Astrocyte (in vitro differentiated cells and primary cell): ENCODE measurements at regions not wholly inside any gene's neighbourhood (a gene's known extent, or its start where the extent isn't known, plus 50 kb on each side); places are given as distances from the start of the nearest gene placed in this dataset.

Experiments
- DNase-seq: peaks from one replicate; pipeline ENCODE4 v3.0.0-alpha.2; 2010; ENCODE audit warnings: low read depth
- FAIRE-seq: peaks from 2 replicates; lab custom pipeline; 2011; peaks lifted over from hg19 to GRCh38; lab: Jason Lieb, UNC
- H2AFZ ChIP-seq: 2 replicates; pipeline ENCODE4 v1.6.0; 2012; ENCODE audit warnings: low read depth, low read length, inconsistent platforms
- H3K27ac ChIP-seq: 2 replicates; pipeline ENCODE4 v1.5.1; 2011; ENCODE audit warnings: low read depth, low read length, inconsistent platforms
- H3K27me3 ChIP-seq: 2 replicates; pipeline ENCODE4 v1.6.0; 2011; ENCODE audit warnings: low read length, inconsistent platforms; ENCODE audit not compliant: insufficient read depth
- H3K36me3 ChIP-seq: 2 replicates; pipeline ENCODE4 v1.5.1; 2011; ENCODE audit warnings: low read length, inconsistent platforms; ENCODE audit not compliant: insufficient read depth
- H3K4me1 ChIP-seq: 2 replicates; pipeline ENCODE4 v1.5.1; 2011; ENCODE audit warnings: low read length, inconsistent platforms; ENCODE audit not compliant: insufficient read depth
- H3K4me2 ChIP-seq: 2 replicates; pipeline ENCODE4 v1.6.0; 2012; ENCODE audit warnings: low read length, inconsistent platforms
- H3K4me3 ChIP-seq: 2 replicates; pipeline ENCODE4 v1.5.1; 2011; ENCODE audit warnings: low read depth, mild to moderate bottlenecking, low read length, inconsistent platforms; ENCODE audit not compliant: insufficient read depth
- H3K79me2 ChIP-seq: 2 replicates; pipeline ENCODE4 v1.6.0; 2012; ENCODE audit warnings: mild to moderate bottlenecking, low read length, inconsistent platforms; ENCODE audit not compliant: insufficient read depth
- H3K9ac ChIP-seq: 2 replicates; pipeline ENCODE4 v1.6.0; 2012; ENCODE audit warnings: mild to moderate bottlenecking, low read length, inconsistent platforms
- H3K9me3 ChIP-seq: 2 replicates; pipeline ENCODE4 v1.5.1; 2012; ENCODE audit warnings: low read depth, mild to moderate bottlenecking, low read length, inconsistent platforms; ENCODE audit not compliant: insufficient read depth
- H4K20me1 ChIP-seq: 2 replicates; pipeline ENCODE4 v1.6.0; 2012; ENCODE audit warnings: low read length, inconsistent platforms; ENCODE audit not compliant: insufficient read depth
- H3K27ac Mint-ChIP-seq: one replicate; pipeline ENCODE4 v1.8.0; 2021; ENCODE audit warnings: mild to moderate bottlenecking, mixed read lengths; ENCODE audit not compliant: unreplicated experiment
- H3K27me3 Mint-ChIP-seq: one replicate; pipeline ENCODE4 v1.8.0; 2021; ENCODE audit warnings: low read depth, mixed read lengths; ENCODE audit not compliant: unreplicated experiment
- H3K36me3 Mint-ChIP-seq: one replicate; pipeline ENCODE4 v1.8.0; 2021; ENCODE audit warnings: low read depth, mixed read lengths; ENCODE audit not compliant: unreplicated experiment
- H3K4me1 Mint-ChIP-seq: one replicate; pipeline ENCODE4 v1.8.0; 2021; ENCODE audit warnings: low read depth, mixed read lengths; ENCODE audit not compliant: unreplicated experiment
- H3K4me3 Mint-ChIP-seq: one replicate; pipeline ENCODE4 v1.8.0; 2021; ENCODE audit warnings: mild to moderate bottlenecking, moderate library complexity, mixed read lengths; ENCODE audit not compliant: unreplicated experiment
- H3K9me3 Mint-ChIP-seq: one replicate; pipeline ENCODE4 v1.8.0; 2021; ENCODE audit warnings: mild to moderate bottlenecking, mixed read lengths; ENCODE audit not compliant: unreplicated experiment
- CTCF ChIP-seq: IDR thresholded peaks from 2 replicates; pipeline ENCODE4 v1.5.1; 2011; ENCODE audit warnings: low read depth, mild to moderate bottlenecking, inconsistent platforms, low read length, moderate library complexity; ENCODE audit not compliant: insufficient read depth
- EZH2 ChIP-seq: IDR thresholded peaks from 2 replicates; pipeline ENCODE4 v1.6.1; 2012; ENCODE audit warnings: mild to moderate bottlenecking, low read length, inconsistent platforms; ENCODE audit not compliant: insufficient read depth

GRCh38 chr21:43275421-43276211 lies 106.8 kb downstream of the CRYAA start:
- Histone ChIP-seq H3K9me3 (no peaks in the 10 kb centered on the region), H3K4me3 (no peak overlapping the region), H3K4me2 (no peak overlapping the region), H3K4me1 (peaks cover 3% of the 10 kb centered on the region), H3K36me3 (no peaks in the 10 kb centered on the region), H4K20me1 (no peaks in the 10 kb centered on the region), H3K9ac (no peak overlapping the region), H3K27ac (no peak overlapping the region), H3K79me2 (no peaks in the 10 kb centered on the region), H2AFZ (no peak overlapping the region), H3K27me3 (peaks cover 43% of the 10 kb centered on the region)
- FAIRE-seq (no peak), DNase-seq (no peak)
- H3K4me3 Mint-ChIP-seq = no peak overlapping the region
- no peak overlapping the region for H3K27ac Mint-ChIP-seq
- no peaks in the 10 kb centered on the region for H3K9me3 Mint-ChIP-seq
- H3K27me3 Mint-ChIP-seq = peaks cover 50% of the 10 kb centered on the region
- TF ChIP-seq CTCF (no peak), EZH2 (no peak)
- no peaks in the 10 kb centered on the region for H3K36me3 Mint-ChIP-seq
- H3K4me1 Mint-ChIP-seq = no peaks in the 10 kb centered on the region

- no peak overlapping the region for H3K27ac Mint-ChIP-seq
- Histone ChIP-seq H3K4me3 (no peak overlapping the region), H2AFZ (no peak overlapping the region), H3K79me2 (no peaks in the 10 kb centered on the region), H3K27ac (no peak overlapping the region), H3K36me3 (no peaks in the 10 kb centered on the region), H3K4me2 (no peak overlapping the region), H3K9me3 (no peaks in the 10 kb centered on the region), H4K20me1 (no peaks in the 10 kb centered on the region), H3K9ac (no peak overlapping the region), H3K27me3 (peaks cover 50% of the 10 kb centered on the region), H3K4me1 (peaks cover 3% of the 10 kb centered on the region)
- no peaks in the 10 kb centered on the region for H3K9me3 Mint-ChIP-seq
- no peaks in the 10 kb centered on the region for H3K4me1 Mint-ChIP-seq
- H3K36me3 Mint-ChIP-seq = no peaks in the 10 kb centered on the region
- TF ChIP-seq CTCF (no peak), EZH2 (no peak)
- peaks cover 55% of the 10 kb centered on the region for H3K27me3 Mint-ChIP-seq
- H3K4me3 Mint-ChIP-seq = no peak overlapping the region
- FAIRE-seq (no peak), DNase-seq (no peak)
Observed at GRCh38 chr21:43274946-43275310, 106.1 kb downstream of the CRYAA start.
